ENCODE measurements at regions not wholly inside any gene's neighbourhood (a gene's known extent, or its start where the extent isn't known, plus 50 kb on each side); places are given as distances from the start of the nearest gene placed in this dataset.

GRCh38 chr13:85197431-85197830, 601.8 kb downstream of the SLITRK6 start:
- TF ChIP-seq POLR2AphosphoS5 (IDR thresholded peaks at IDR 0.05): no peak
- TF ChIP-seq, protein P1, sequence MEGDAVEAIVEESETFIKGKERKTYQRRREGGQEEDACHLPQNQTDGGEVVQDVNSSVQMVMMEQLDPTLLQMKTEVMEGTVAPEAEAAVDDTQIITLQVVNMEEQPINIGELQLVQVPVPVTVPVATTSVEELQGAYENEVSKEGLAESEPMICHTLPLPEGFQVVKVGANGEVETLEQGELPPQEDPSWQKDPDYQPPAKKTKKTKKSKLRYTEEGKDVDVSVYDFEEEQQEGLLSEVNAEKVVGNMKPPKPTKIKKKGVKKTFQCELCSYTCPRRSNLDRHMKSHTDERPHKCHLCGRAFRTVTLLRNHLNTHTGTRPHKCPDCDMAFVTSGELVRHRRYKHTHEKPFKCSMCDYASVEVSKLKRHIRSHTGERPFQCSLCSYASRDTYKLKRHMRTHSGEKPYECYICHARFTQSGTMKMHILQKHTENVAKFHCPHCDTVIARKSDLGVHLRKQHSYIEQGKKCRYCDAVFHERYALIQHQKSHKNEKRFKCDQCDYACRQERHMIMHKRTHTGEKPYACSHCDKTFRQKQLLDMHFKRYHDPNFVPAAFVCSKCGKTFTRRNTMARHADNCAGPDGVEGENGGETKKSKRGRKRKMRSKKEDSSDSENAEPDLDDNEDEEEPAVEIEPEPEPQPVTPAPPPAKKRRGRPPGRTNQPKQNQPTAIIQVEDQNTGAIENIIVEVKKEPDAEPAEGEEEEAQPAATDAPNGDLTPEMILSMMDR (IDR thresholded peaks at IDR 0.05 in 8 of 11, conservative IDR thresholded peaks at IDR 0.05 in 3 of 11): no peak
- no peak for TF ChIP-seq POLR2A (IDR thresholded peaks at IDR 0.05)
